ENCODE measurements at regions not wholly inside any gene's neighbourhood (a gene's known extent, or its start where the extent isn't known, plus 50 kb on each side); places are given as distances from the start of the nearest gene placed in this dataset.

GRCh38 chr4:14871676-14872430, 130.4 kb upstream of the CPEB2 start:
- no peaks in the 10 kb centered on the region for H3K36me3 ChIP-seq (ENCODE audit: control insufficient read depth in 5 of 5, insufficient read depth in 5 of 5, low read length in 5 of 5)
- H3K9ac ChIP-seq (ENCODE audit: low read length in 5 of 5): no peak overlapping the region
- no peak overlapping the region for H3K27ac ChIP-seq (ENCODE audit: low read depth, low read length)

DNA sequence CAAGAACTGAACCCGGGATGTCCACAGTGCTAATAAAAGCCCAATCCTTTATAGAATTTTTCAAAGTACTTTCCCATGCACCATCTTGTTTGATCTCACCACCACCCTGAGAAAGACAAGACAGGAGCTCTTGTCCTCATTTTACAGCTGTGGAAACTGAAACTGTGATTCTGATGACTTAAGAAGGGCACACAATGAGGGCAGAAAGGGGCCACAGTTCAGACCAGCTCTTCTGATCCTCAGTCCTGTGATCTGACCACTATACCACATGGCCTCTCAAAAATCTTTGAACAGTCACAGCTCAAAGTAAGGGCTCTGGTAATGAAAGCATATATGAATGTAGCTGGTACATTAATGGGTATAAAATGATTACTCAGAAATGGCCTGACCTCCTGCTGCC, 127.3 kb upstream of the CPEB2 start:
- H3K27ac ChIP-seq (ENCODE audit: low read depth, low read length): no peak overlapping the region
- H3K9me3 ChIP-seq (ENCODE audit: control insufficient read depth in 5 of 5, low read length in 5 of 5): no peaks in the 10 kb centered on the region
- H3K9ac ChIP-seq (ENCODE audit: low read length in 5 of 5): no peak overlapping the region
- H3K4me1 ChIP-seq (ENCODE audit: control insufficient read depth in 5 of 5, insufficient read depth in 5 of 5, low read length in 5 of 5): peaks cover 0 to 13% (median 7%) of the 10 kb centered on the region in 5 donors
- H3K27me3 ChIP-seq (ENCODE audit: control insufficient read depth in 5 of 5, insufficient read depth in 4 of 5, low read length in 5 of 5): no peaks in the 10 kb centered on the region
- H3K4me3 ChIP-seq (ENCODE audit: low read depth in 1 of 5, low read length in 5 of 5): no peak overlapping the region
- no peaks in the 10 kb centered on the region for H3K36me3 ChIP-seq (ENCODE audit: control insufficient read depth in 5 of 5, insufficient read depth in 5 of 5, low read length in 5 of 5)

More at GRCh38 chr4:14871676-14872430, 130.4 kb upstream of the CPEB2 start:
- H3K4me3 ChIP-seq (ENCODE audit: low read depth in 1 of 5, low read length in 5 of 5): no peak overlapping the region
- no peaks in the 10 kb centered on the region for H3K27me3 ChIP-seq (ENCODE audit: control insufficient read depth in 5 of 5, insufficient read depth in 4 of 5, low read length in 5 of 5)
- no peaks in the 10 kb centered on the region for H3K9me3 ChIP-seq (ENCODE audit: control insufficient read depth in 5 of 5, low read length in 5 of 5)
- H3K4me1 ChIP-seq (ENCODE audit: control insufficient read depth in 5 of 5, insufficient read depth in 5 of 5, low read length in 5 of 5): peaks cover 0 to 17% (median 9%) of the 10 kb centered on the region in 5 donors

- no peaks in the 10 kb centered on the region for H3K9me3 ChIP-seq (ENCODE audit: control insufficient read depth in 5 of 5, low read length in 5 of 5)
- peaks cover 0 to 13% (median 7%) of the 10 kb centered on the region in 5 donors for H3K4me1 ChIP-seq (ENCODE audit: control insufficient read depth in 5 of 5, insufficient read depth in 5 of 5, low read length in 5 of 5)
- H3K27me3 ChIP-seq (ENCODE audit: control insufficient read depth in 5 of 5, insufficient read depth in 4 of 5, low read length in 5 of 5): no peaks in the 10 kb centered on the region
- H3K4me3 ChIP-seq (ENCODE audit: low read depth in 1 of 5, low read length in 5 of 5): no peak overlapping the region
- H3K27ac ChIP-seq (ENCODE audit: low read depth, low read length): peak overlapping the region; percentile 26
- no peaks in the 10 kb centered on the region for H3K36me3 ChIP-seq (ENCODE audit: control insufficient read depth in 5 of 5, insufficient read depth in 5 of 5, low read length in 5 of 5)
- no peak overlapping the region for H3K9ac ChIP-seq (ENCODE audit: low read length in 5 of 5)
Measured at GRCh38 chr4:14877246-14878225, 124.7 kb upstream of the CPEB2 start.

DNA sequence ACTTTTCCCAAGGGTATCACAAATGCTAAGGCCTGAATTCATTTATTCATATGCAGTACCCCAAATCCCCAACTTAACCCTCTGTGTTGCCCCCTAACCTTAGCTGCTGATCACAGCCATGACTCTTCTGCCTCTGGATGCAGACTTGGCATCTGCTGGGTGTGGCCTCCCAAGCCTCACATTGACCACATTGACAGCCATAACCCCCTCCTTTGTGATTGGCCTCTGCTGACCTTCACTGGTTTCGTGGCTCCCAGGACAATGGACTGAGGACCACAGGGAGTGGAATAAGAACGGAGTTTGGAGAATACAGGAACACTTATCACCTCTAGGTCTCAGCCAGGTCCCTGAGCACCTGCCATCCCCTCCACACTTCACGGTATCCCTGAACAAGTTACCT, 123.6 kb upstream of the CPEB2 start:
- no peaks in the 10 kb centered on the region for H3K9me3 ChIP-seq (ENCODE audit: control insufficient read depth in 5 of 5, low read length in 5 of 5)
- H3K36me3 ChIP-seq (ENCODE audit: control insufficient read depth in 5 of 5, insufficient read depth in 5 of 5, low read length in 5 of 5): no peaks in the 10 kb centered on the region
- peaks cover 0 to 13% (median 7%) of the 10 kb centered on the region in 5 donors for H3K4me1 ChIP-seq (ENCODE audit: control insufficient read depth in 5 of 5, insufficient read depth in 5 of 5, low read length in 5 of 5)
- H3K9ac ChIP-seq (ENCODE audit: low read length in 5 of 5): no peak overlapping the region
- H3K27me3 ChIP-seq (ENCODE audit: control insufficient read depth in 5 of 5, insufficient read depth in 4 of 5, low read length in 5 of 5): no peaks in the 10 kb centered on the region
- H3K27ac ChIP-seq (ENCODE audit: low read depth, low read length): no peak overlapping the region
- no peak overlapping the region for H3K4me3 ChIP-seq (ENCODE audit: low read depth in 1 of 5, low read length in 5 of 5)

DNA sequence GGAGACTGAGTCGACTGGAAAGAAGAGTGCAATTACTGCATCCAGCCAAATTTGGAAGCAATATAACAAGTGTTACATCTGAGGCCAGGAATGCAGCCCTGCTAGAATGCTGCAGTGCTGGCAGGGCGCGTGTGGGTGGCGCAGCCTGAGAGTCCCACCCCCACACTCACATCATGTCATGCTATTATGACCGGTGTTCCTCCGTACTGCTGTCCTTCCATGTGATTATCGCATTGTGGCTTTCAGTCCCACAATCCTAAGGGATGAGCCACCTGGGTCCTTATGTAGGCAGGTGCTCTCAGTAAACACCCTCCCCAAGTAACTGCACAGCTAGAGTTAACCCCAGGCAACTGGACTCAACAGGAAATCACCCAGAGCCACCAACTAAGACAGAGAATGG, 122.6 kb upstream of the CPEB2 start:
- Histone ChIP-seq H3K36me3 (ENCODE audit: control insufficient read depth in 5 of 5, insufficient read depth in 5 of 5, low read length in 5 of 5) (no peaks in the 10 kb centered on the region), H3K9ac (ENCODE audit: low read length in 5 of 5) (no peak overlapping the region), H3K27me3 (ENCODE audit: control insufficient read depth in 5 of 5, insufficient read depth in 4 of 5, low read length in 5 of 5) (no peaks in the 10 kb centered on the region), H3K27ac (ENCODE audit: low read depth, low read length) (no peak overlapping the region), H3K4me1 (ENCODE audit: control insufficient read depth in 5 of 5, insufficient read depth in 5 of 5, low read length in 5 of 5) (peaks cover 0 to 13% (median 7%) of the 10 kb centered on the region in 5 donors), H3K4me3 (ENCODE audit: low read depth in 1 of 5, low read length in 5 of 5) (no peak overlapping the region), H3K9me3 (ENCODE audit: control insufficient read depth in 5 of 5, low read length in 5 of 5) (no peaks in the 10 kb centered on the region)

DNA sequence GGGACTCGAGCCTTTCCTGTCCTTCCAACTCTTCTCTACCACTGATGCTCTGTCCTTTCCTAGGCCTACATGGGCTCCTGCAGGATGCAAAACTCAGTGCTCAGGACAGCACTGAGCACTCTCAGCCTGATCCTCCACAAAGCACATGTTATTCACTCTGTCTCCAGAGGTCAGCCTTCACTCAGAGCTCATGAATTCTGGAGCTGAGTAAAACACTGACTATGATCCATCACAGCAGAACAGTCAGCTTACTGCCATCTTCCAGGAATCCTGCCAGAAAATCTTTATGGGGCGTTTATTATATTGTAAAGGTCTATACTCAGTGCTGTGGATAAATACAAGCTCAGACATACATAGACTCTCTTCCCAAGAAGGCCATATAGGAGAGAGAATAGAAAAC, 121.5 kb upstream of the CPEB2 start:
- no peaks in the 10 kb centered on the region for H3K27me3 ChIP-seq (ENCODE audit: control insufficient read depth in 5 of 5, insufficient read depth in 4 of 5, low read length in 5 of 5)
- no peaks in the 10 kb centered on the region for H3K36me3 ChIP-seq (ENCODE audit: control insufficient read depth in 5 of 5, insufficient read depth in 5 of 5, low read length in 5 of 5)
- no peak overlapping the region for H3K4me3 ChIP-seq (ENCODE audit: low read depth in 1 of 5, low read length in 5 of 5)
- H3K4me1 ChIP-seq (ENCODE audit: control insufficient read depth in 5 of 5, insufficient read depth in 5 of 5, low read length in 5 of 5): peaks cover 0 to 13% (median 7%) of the 10 kb centered on the region in 5 donors
- no peak overlapping the region for H3K9ac ChIP-seq (ENCODE audit: low read length in 5 of 5)
- H3K27ac ChIP-seq (ENCODE audit: low read depth, low read length): no peak overlapping the region
- no peaks in the 10 kb centered on the region for H3K9me3 ChIP-seq (ENCODE audit: control insufficient read depth in 5 of 5, low read length in 5 of 5)

DNA sequence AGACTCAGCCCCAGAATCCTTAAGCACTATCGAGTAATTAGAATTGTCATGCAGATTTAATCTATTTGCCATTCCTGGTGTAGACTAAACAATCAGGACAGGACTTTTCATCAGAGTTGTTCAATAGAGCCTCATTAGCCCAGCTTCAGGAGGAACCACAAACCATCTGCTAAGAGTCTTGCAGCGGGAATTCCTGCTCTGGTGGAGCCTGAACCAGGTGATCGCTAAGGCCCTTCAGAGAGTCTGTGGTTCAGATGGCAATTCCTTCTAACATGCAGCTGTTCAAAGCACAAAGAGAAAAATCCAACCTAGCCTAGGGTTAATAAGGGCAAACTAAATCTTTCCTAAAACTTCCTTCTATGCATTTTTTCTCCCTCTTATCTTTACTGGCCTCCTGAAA, 119.1 kb upstream of the CPEB2 start:
- no peaks in the 10 kb centered on the region for H3K4me1 ChIP-seq (ENCODE audit: control insufficient read depth in 5 of 5, insufficient read depth in 5 of 5, low read length in 5 of 5)
- H3K4me3 ChIP-seq (ENCODE audit: low read depth in 1 of 5, low read length in 5 of 5): no peak overlapping the region
- H3K9me3 ChIP-seq (ENCODE audit: control insufficient read depth in 5 of 5, low read length in 5 of 5): no peaks in the 10 kb centered on the region
- H3K36me3 ChIP-seq (ENCODE audit: control insufficient read depth in 5 of 5, insufficient read depth in 5 of 5, low read length in 5 of 5): no peaks in the 10 kb centered on the region
- H3K27me3 ChIP-seq (ENCODE audit: control insufficient read depth in 5 of 5, insufficient read depth in 4 of 5, low read length in 5 of 5): no peaks in the 10 kb centered on the region
- no peak overlapping the region for H3K9ac ChIP-seq (ENCODE audit: low read length in 5 of 5)
- H3K27ac ChIP-seq (ENCODE audit: low read depth, low read length): no peak overlapping the region

DNA sequence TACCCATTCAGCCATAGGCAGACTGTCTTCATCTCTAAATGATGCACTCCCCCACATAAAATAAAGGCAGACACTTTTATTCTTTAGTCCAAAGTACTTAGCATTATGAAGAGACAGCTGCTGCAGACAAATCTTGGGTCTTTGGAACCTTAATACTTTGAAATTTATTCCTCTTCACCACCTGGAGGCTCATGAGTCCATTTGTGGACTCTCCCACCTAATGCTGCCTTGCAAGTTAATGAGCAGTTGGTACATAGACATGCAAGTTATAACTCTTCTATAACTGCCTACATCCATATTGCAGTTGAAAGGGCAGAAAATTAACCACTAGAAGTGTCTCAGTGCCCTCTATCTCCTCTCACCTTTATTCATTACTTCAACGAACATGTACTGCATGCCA, 118.6 kb upstream of the CPEB2 start:
- no peak overlapping the region for H3K27ac ChIP-seq (ENCODE audit: low read depth, low read length)
- H3K9me3 ChIP-seq (ENCODE audit: control insufficient read depth in 5 of 5, low read length in 5 of 5): no peaks in the 10 kb centered on the region
- H3K4me1 ChIP-seq (ENCODE audit: control insufficient read depth in 5 of 5, insufficient read depth in 5 of 5, low read length in 5 of 5): no peaks in the 10 kb centered on the region
- H3K9ac ChIP-seq (ENCODE audit: low read length in 5 of 5): no peak overlapping the region
- no peaks in the 10 kb centered on the region for H3K36me3 ChIP-seq (ENCODE audit: control insufficient read depth in 5 of 5, insufficient read depth in 5 of 5, low read length in 5 of 5)
- H3K4me3 ChIP-seq (ENCODE audit: low read depth in 1 of 5, low read length in 5 of 5): no peak overlapping the region
- no peaks in the 10 kb centered on the region for H3K27me3 ChIP-seq (ENCODE audit: control insufficient read depth in 5 of 5, insufficient read depth in 4 of 5, low read length in 5 of 5)

- H3K4me3 ChIP-seq (ENCODE audit: low read depth in 1 of 5, low read length in 5 of 5): no peak overlapping the region
- H3K36me3 ChIP-seq (ENCODE audit: control insufficient read depth in 5 of 5, insufficient read depth in 5 of 5, low read length in 5 of 5): no peaks in the 10 kb centered on the region
- no peak overlapping the region for H3K27ac ChIP-seq (ENCODE audit: low read depth, low read length)
- no peaks in the 10 kb centered on the region for H3K4me1 ChIP-seq (ENCODE audit: control insufficient read depth in 5 of 5, insufficient read depth in 5 of 5, low read length in 5 of 5)
- no peaks in the 10 kb centered on the region for H3K27me3 ChIP-seq (ENCODE audit: control insufficient read depth in 5 of 5, insufficient read depth in 4 of 5, low read length in 5 of 5)
- H3K9me3 ChIP-seq (ENCODE audit: control insufficient read depth in 5 of 5, low read length in 5 of 5): no peaks in the 10 kb centered on the region
- no peak overlapping the region for H3K9ac ChIP-seq (ENCODE audit: low read length in 5 of 5)
Measured at GRCh38 chr4:14887842-14888433, 114.3 kb upstream of the CPEB2 start.

All from subcutaneous abdominal adipose tissue (tissue), 5 donors.